ENCODE measurements at regions not wholly inside any gene's neighbourhood (a gene's known extent, or its start where the extent isn't known, plus 50 kb on each side); places are given as distances from the start of the nearest gene placed in this dataset.

- CTCF ChIA-PET, result no interaction called here
- H3K4me1 ChIP-seq, result no peaks in the 10 kb centered on the region
- no peaks in the 10 kb centered on the region for H3K9me3 ChIP-seq
- H3K4me3 ChIP-seq, result no peak overlapping the region
- 33% methylated on average over 7 of the region's 8 CpGs for WGBS (ENCODE audit: missing lambda C conversion rate)
- no peak overlapping the region for H3K27ac ChIP-seq
- no peak overlapping the region for H3K4me2 ChIP-seq
- POLR2A ChIA-PET, result no interaction called here
- no peak for DNase-seq (ENCODE audit: low read depth in 1 of 2, low spot score in 1 of 2)
- TF ChIP-seq ZSCAN20 (CRISPR knock-in tag; IDR thresholded peaks at IDR 0.05) (no peak), EP300 (IDR thresholded peaks at IDR 0.05) (no peak), TFCP2L1 (CRISPR knock-in tag; IDR thresholded peaks at IDR 0.05) (no peak), ZC3H11A (IDR thresholded peaks at IDR 0.05) (no peak), PHF8 (IDR thresholded peaks at IDR 0.05; ENCODE audit: borderline replicate concordance, low read depth) (no peak), PBX3 (IDR thresholded peaks at IDR 0.05) (no peak), CBX8 (IDR thresholded peaks at IDR 0.05) (no peak), BHLHE40 (IDR thresholded peaks at IDR 0.05; ENCODE audit: low read depth, low read length) (no peak), MAFK (IDR thresholded peaks at IDR 0.05; ENCODE audit: partially characterized antibody) (no peak)
- no peak for ATAC-seq
- FAIRE-seq, result no peak
Observed at GRCh38 chr18:56139792-56140254, 498.6 kb downstream of the TXNL1 start.

- ATAC-seq (no peak), FAIRE-seq (no peak), DNase-seq (ENCODE audit: low read depth in 1 of 2, low spot score in 1 of 2) (no peak)
- Histone ChIP-seq H3K4me1 (no peaks in the 10 kb centered on the region), H3K9me3 (no peaks in the 10 kb centered on the region), H3K4me2 (no peak overlapping the region), H3K27ac (no peak overlapping the region), H3K4me3 (no peak overlapping the region)
- no peak for TF ChIP-seq HOXB13 (CRISPR knock-in tag; IDR thresholded peaks at IDR 0.05; ENCODE audit: low read depth)
- TF ChIP-seq CBX2 (IDR thresholded peaks at IDR 0.05; ENCODE audit: borderline replicate concordance, low read depth), result no peak
- TF ChIP-seq JUN (IDR thresholded peaks at IDR 0.05), result no peak
- TF ChIP-seq MAZ (IDR thresholded peaks at IDR 0.05; ENCODE audit: borderline replicate concordance, low read depth, low read length), result no peak
- TF ChIP-seq JUNB (IDR thresholded peaks at IDR 0.05), result no peak
- TF ChIP-seq SREBF2 (IDR thresholded peaks at IDR 0.05), result no peak
- no peak for TF ChIP-seq RARB (CRISPR knock-in tag; IDR thresholded peaks at IDR 0.05)
- CTCF ChIA-PET, result interaction anchor here (0.5 kb wide), 1 partner anchor 436 kb away, joined by 3 read pairs; no protein-coding TSS in a partner anchor
- POLR2A ChIA-PET, result no interaction called here
Observed at GRCh38 chr18:56139372-56139771, 499.0 kb downstream of the TXNL1 start.

- DNase-seq (ENCODE audit: low read depth in 1 of 2, low spot score in 1 of 2), result no peak
- WGBS (ENCODE audit: missing lambda C conversion rate), result 18% methylated on average over 2 of the region's 2 CpGs
- ATAC-seq, result no peak
- TF ChIP-seq PBX3 (IDR thresholded peaks at IDR 0.05) (no peak), TP53 (CRISPR knock-in tag; IDR thresholded peaks at IDR 0.05) (no peak), FOSB (CRISPR knock-in tag; IDR thresholded peaks at IDR 0.05) (no peak), ZFP36 (IDR thresholded peaks at IDR 0.05; ENCODE audit: borderline replicate concordance, partially characterized antibody) (no peak), MAZ (IDR thresholded peaks at IDR 0.05; ENCODE audit: borderline replicate concordance, low read depth, low read length) (no peak), CHD4 (IDR thresholded peaks at IDR 0.05; ENCODE audit: borderline replicate concordance) (no peak), NFE2L2 (conservative IDR thresholded peaks at IDR 0.05; ENCODE audit: low read length) (no peak), MAFK (IDR thresholded peaks at IDR 0.05; ENCODE audit: partially characterized antibody) (no peak), KDM5A (IDR thresholded peaks at IDR 0.05) (no peak), GATA3 (IDR thresholded peaks at IDR 0.05; ENCODE audit: borderline replicate concordance) (no peak), RCOR1 (IDR thresholded peaks at IDR 0.05; ENCODE audit: low read depth, low read length) (no peak), SMC3 (IDR thresholded peaks at IDR 0.05) (no peak), POLR2A (IDR thresholded peaks at IDR 0.05; ENCODE audit: low read length) (no peak), JUN (IDR thresholded peaks at IDR 0.05) (no peak), EHMT2 (IDR thresholded peaks at IDR 0.05; ENCODE audit: low read depth) (no peak), HMGXB4 (CRISPR knock-in tag; IDR thresholded peaks at IDR 0.05; ENCODE audit: borderline replicate concordance) (no peak), HDAC2 (IDR thresholded peaks at IDR 0.05) (no peak), HOXB5 (CRISPR knock-in tag; IDR thresholded peaks at IDR 0.05) (no peak), RNF2 (IDR thresholded peaks at IDR 0.05; ENCODE audit: borderline replicate concordance, low read depth) (no peak), EHF (CRISPR knock-in tag; IDR thresholded peaks at IDR 0.05) (no peak)
- ChIA-PET CTCF (no interaction called here), POLR2A (no interaction called here)
- Histone ChIP-seq H3K9me3 (no peaks in the 10 kb centered on the region), H3K4me1 (no peaks in the 10 kb centered on the region), H3K27ac (no peak overlapping the region), H3K4me2 (no peak overlapping the region), H3K4me3 (no peak overlapping the region)
- FAIRE-seq, result no peak
Observed at GRCh38 chr18:56136105-56136504, 502.3 kb downstream of the TXNL1 start.
